ENCODE measurements at regions not wholly inside any gene's neighbourhood (a gene's known extent, or its start where the extent isn't known, plus 50 kb on each side); places are given as distances from the start of the nearest gene placed in this dataset.

DNA sequence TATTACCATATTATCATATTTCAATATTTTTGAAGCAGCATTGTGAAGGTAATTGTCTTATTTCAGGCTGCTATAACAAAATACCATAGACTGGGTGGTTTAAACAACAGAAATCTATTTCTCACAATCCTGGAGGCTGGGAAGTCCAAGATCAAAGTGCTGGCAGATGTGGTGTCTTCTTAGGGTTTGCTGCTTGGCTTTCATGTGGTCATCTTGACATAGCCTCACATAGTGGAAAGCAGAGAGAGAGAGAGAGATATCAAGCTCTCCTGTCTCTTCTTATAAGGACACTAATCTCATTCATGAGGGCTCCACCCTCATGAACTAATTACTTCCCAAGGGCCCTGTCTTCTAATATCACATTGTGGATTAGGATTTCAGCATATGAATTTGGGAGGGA, 119.7 kb upstream of the NUDT6 start:
- no peak overlapping the region for H3K23ac ChIP-seq (ENCODE audit: low read depth, low read length)
- no TSS peak for BruUV-seq (replicated peaks)
- H2AFZ ChIP-seq (replicated peaks; ENCODE audit: low read length, poor library complexity), result no peak overlapping the region
- no peak overlapping the region for H2AK5ac ChIP-seq (ENCODE audit: low read depth, low read length)
- no peak overlapping the region for H3K4ac ChIP-seq (ENCODE audit: low read depth, low read length)
- no peaks in the 10 kb centered on the region for H3K27me3 ChIP-seq (ENCODE audit: control insufficient read depth, insufficient read depth, low read length)
- peaks cover 12% of the 10 kb centered on the region; the same call in 1 of the 2 replicates for H3K9me3 ChIP-seq (ENCODE audit: control insufficient read depth, insufficient read depth, low read length)
- no peak overlapping the region for H3K18ac ChIP-seq (ENCODE audit: low read depth, low read length)
- ChIA-PET POLR2A (ENCODE audit: unreplicated experiment) (no interaction called here), CTCF (no interaction called here)
- no peaks in the 10 kb centered on the region for H3K9me1 ChIP-seq (ENCODE audit: insufficient read depth, low read length)
- H4K8ac ChIP-seq (ENCODE audit: low read depth in 2 of 2, low read length in 2 of 2), result no peak overlapping the region
- no peaks in the 10 kb centered on the region; a peak in 1 of 4 replicates for H3K79me1 ChIP-seq (ENCODE audit: low read depth in 1 of 2, low read length in 2 of 2)
- H2BK120ac ChIP-seq (ENCODE audit: low read depth, low read length), result no peak overlapping the region
- intact Hi-C loops (cut with micrococcal nuclease), result no loop called here
- no peak overlapping the region for H3K14ac ChIP-seq (replicated peaks; ENCODE audit: low read depth, low read length)
- H3K36me3 ChIP-seq (ENCODE audit: control insufficient read depth, insufficient read depth, low read length), result no peaks in the 10 kb centered on the region
- no peak overlapping the region for H2AK9ac ChIP-seq (replicated peaks; ENCODE audit: low read depth, low read length, poor library complexity)
- H3K27ac ChIP-seq (ENCODE audit: insufficient read depth, low read length), result no peak overlapping the region
- H4K91ac ChIP-seq (ENCODE audit: insufficient read depth, low read depth, low read length), result no peak overlapping the region
- no peak for TF ChIP-seq SMC3 (IDR thresholded peaks at IDR 0.05; ENCODE audit: low read depth, low read length)
- no peak for TF ChIP-seq MAZ (IDR thresholded peaks at IDR 0.05; ENCODE audit: borderline replicate concordance, low read depth, low read length)
- no peak for TF ChIP-seq POLR2A (IDR thresholded peaks at IDR 0.05; ENCODE audit: low read depth, low read length)
- TF ChIP-seq MXI1 (IDR thresholded peaks at IDR 0.05; ENCODE audit: borderline replicate concordance, low read depth, low read length), result no peak
- TF ChIP-seq CEBPB (IDR thresholded peaks at IDR 0.05; ENCODE audit: low read depth, low read length), result no peak
- dilution Hi-C loops (cut with HindIII; ENCODE audit: low sequenced_read_pairs, unreplicated experiment), result no loop called here
- no peak overlapping the region for H3K9ac ChIP-seq (ENCODE audit: low read depth, low read length)
- no peak overlapping the region for H3K56ac ChIP-seq (ENCODE audit: extremely low read depth, insufficient read depth, low read length)
- no peak for DNase-seq
- no peak overlapping the region for H3K4me3 ChIP-seq (ENCODE audit: insufficient read depth, low read depth, low read length)
- no peak overlapping the region for H4K5ac ChIP-seq (ENCODE audit: low read depth, low read length)
- in situ Hi-C loops (cut with MboI; ENCODE audit: low sequenced_read_pairs), result no loop called here
- ATAC-seq (ENCODE audit: low read depth), result no peak
- H2BK20ac ChIP-seq (ENCODE audit: low read depth, low read length), result no peak overlapping the region
- no peaks in the 10 kb centered on the region for H4K20me1 ChIP-seq (ENCODE audit: insufficient read depth, low read length)
- H3K4me1 ChIP-seq (ENCODE audit: control insufficient read depth, insufficient read depth, low read length), result no peaks in the 10 kb centered on the region
- H3K4me2 ChIP-seq (ENCODE audit: low read depth, low read length), result no peak overlapping the region
- H2BK5ac ChIP-seq (ENCODE audit: low read depth, low read length, poor library complexity, severe bottlenecking), result no peak overlapping the region
- H2BK15ac ChIP-seq (ENCODE audit: low read depth, low read length), result no peak overlapping the region
